Lower leg skin (tissue), 3 donors: ENCODE measurements at regions not wholly inside any gene's neighbourhood (a gene's known extent, or its start where the extent isn't known, plus 50 kb on each side); places are given as distances from the start of the nearest gene placed in this dataset.

Experiments used
- POLR2A ChIP-seq, 2 donors: fragments of 450-650 bp; IDR thresholded peaks; one replicate each; pipeline ENCODE4 v1.6.1; 2016 to 2017; ENCODE audit warnings: antibody characterized with exemption in 2 of 2, mild to moderate bottlenecking in 1 of 2, moderate library complexity in 1 of 2
- TF ChIP-seq, protein P1 (sequence below), 3 donors: fragments of 450-650 bp; IDR thresholded peaks; one replicate each; pipeline ENCODE4 v1.5.1; 2016; ENCODE audit warnings: antibody characterized with exemption in 3 of 3, mild to moderate bottlenecking in 3 of 3, moderate library complexity in 2 of 3

DNA sequence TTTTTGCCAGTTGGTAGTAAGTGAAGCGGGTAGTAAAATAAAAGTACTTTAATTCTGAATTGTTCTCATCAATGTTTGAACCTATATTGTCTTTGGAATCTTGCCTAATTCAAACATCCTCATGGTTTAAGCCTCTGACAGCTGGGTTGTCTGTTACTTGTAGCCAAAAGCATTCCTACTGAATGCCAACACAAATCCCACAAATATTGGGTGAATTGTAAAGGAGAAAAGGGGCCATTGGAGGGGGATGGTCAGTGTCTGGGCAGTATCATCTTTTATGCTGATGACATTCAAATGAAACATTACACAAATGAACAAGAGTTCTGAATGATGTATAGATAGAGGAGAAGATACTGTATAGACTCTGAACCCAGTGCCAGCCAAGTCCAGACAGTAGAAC lies 309.5 kb downstream of the OSTF1 start:
- TF ChIP-seq, protein P1, sequence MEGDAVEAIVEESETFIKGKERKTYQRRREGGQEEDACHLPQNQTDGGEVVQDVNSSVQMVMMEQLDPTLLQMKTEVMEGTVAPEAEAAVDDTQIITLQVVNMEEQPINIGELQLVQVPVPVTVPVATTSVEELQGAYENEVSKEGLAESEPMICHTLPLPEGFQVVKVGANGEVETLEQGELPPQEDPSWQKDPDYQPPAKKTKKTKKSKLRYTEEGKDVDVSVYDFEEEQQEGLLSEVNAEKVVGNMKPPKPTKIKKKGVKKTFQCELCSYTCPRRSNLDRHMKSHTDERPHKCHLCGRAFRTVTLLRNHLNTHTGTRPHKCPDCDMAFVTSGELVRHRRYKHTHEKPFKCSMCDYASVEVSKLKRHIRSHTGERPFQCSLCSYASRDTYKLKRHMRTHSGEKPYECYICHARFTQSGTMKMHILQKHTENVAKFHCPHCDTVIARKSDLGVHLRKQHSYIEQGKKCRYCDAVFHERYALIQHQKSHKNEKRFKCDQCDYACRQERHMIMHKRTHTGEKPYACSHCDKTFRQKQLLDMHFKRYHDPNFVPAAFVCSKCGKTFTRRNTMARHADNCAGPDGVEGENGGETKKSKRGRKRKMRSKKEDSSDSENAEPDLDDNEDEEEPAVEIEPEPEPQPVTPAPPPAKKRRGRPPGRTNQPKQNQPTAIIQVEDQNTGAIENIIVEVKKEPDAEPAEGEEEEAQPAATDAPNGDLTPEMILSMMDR (IDR thresholded peaks at IDR 0.05): no peak
- no peak for TF ChIP-seq POLR2A (IDR thresholded peaks at IDR 0.05)
